ENCODE measurements at regions not wholly inside any gene's neighbourhood (a gene's known extent, or its start where the extent isn't known, plus 50 kb on each side); places are given as distances from the start of the nearest gene placed in this dataset.

DNA sequence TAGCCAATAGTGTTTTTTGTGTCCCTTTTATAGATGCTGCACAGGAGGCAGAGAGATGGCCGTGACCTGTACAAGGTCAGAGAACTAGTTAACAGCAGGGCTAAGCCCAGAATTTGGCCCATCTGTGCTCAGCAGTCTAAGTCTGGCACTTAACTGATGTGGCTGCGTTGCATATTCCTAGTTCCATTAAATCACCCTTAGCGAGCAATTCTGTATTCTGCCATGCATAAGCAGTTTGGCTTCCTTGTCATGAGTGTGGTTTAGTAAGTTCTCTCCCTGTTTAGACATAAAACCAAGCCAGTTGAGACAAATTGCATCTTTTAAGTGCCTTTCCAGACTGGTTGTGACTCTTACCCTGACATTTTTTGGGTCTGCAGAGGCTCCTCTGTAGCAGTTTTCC lies 230.6 kb upstream of the TENM4 start:
- no peaks in the 10 kb centered on the region for H3K36me3 Mint-ChIP-seq (ENCODE audit: low read depth)
- H3K4me3 Mint-ChIP-seq = no peak overlapping the region
- H3K4me1 Mint-ChIP-seq (ENCODE audit: low read depth) = no peaks in the 10 kb centered on the region
- POLR2A ChIA-PET = no interaction called here
- no peak for TF ChIP-seq CTCF (IDR thresholded peaks at IDR 0.05)
- no peak overlapping the region for H3K27ac Mint-ChIP-seq
- intact Hi-C loops (cut with micrococcal nuclease) = no loop called here
- H3K9me3 Mint-ChIP-seq = peaks cover 3% of the 10 kb centered on the region
- DNase-seq = no peak
- H3K27me3 Mint-ChIP-seq = no peaks in the 10 kb centered on the region
- no peak for ATAC-seq
- CTCF ChIA-PET = no interaction called here

DNA sequence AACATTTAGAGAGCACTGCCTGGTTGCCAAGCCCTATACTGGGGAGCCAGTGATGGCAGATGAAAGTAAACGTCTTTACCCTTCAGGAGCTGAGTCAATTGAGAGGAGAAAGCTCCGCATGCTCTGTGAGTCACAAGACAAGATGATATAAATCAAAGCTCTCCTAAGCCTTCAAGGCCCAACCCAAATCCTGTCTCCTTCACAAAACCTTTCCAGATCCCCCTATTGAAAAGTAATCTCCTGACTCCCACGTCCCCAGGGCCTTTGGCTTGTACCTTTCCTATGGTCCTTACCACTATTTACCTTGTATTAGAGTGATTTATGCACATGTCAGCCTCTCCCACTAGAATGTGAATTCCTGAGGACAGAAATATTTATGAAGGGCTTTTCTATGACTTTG lies 230.1 kb upstream of the TENM4 start:
- TF ChIP-seq CTCF (IDR thresholded peaks at IDR 0.05) = no peak
- intact Hi-C loops (cut with micrococcal nuclease) = no loop called here
- ChIA-PET POLR2A (no interaction called here), CTCF (no interaction called here)
- H3K4me3 Mint-ChIP-seq = no peak overlapping the region
- H3K9me3 Mint-ChIP-seq = peaks cover 3% of the 10 kb centered on the region
- H3K27ac Mint-ChIP-seq = no peak overlapping the region
- H3K27me3 Mint-ChIP-seq = no peaks in the 10 kb centered on the region
- H3K4me1 Mint-ChIP-seq (ENCODE audit: low read depth) = no peaks in the 10 kb centered on the region
- DNase-seq (no peak), ATAC-seq (no peak)
- H3K36me3 Mint-ChIP-seq (ENCODE audit: low read depth) = no peaks in the 10 kb centered on the region

- ChIA-PET POLR2A (no interaction called here), CTCF (no interaction called here)
- Mint-ChIP-seq H3K36me3 (ENCODE audit: low read depth) (no peaks in the 10 kb centered on the region), H3K9me3 (no peaks in the 10 kb centered on the region), H3K27me3 (no peaks in the 10 kb centered on the region), H3K27ac (no peak overlapping the region), H3K4me3 (no peak overlapping the region), H3K4me1 (ENCODE audit: low read depth) (no peaks in the 10 kb centered on the region)
- DNase-seq (no peak), ATAC-seq (no peak)
- intact Hi-C loops (cut with micrococcal nuclease) = no loop called here
- TF ChIP-seq CTCF (IDR thresholded peaks at IDR 0.05) = no peak
Observed at GRCh38 chr11:79668575-79668974, 227.7 kb upstream of the TENM4 start.

GRCh38 chr11:79667380-79667779 lies 226.6 kb upstream of the TENM4 start:
- CTCF ChIA-PET = no interaction called here
- POLR2A ChIA-PET = no interaction called here
- intact Hi-C loops (cut with micrococcal nuclease) = no loop called here
- H3K9me3 Mint-ChIP-seq = no peaks in the 10 kb centered on the region
- no peak for TF ChIP-seq CTCF (IDR thresholded peaks at IDR 0.05)
- H3K4me3 Mint-ChIP-seq = no peak overlapping the region
- DNase-seq = no peak
- H3K4me1 Mint-ChIP-seq (ENCODE audit: low read depth) = no peaks in the 10 kb centered on the region
- no peak for ATAC-seq
- H3K27ac Mint-ChIP-seq = no peak overlapping the region
- no peaks in the 10 kb centered on the region for H3K27me3 Mint-ChIP-seq
- no peaks in the 10 kb centered on the region for H3K36me3 Mint-ChIP-seq (ENCODE audit: low read depth)

GRCh38 chr11:79663017-79663416 lies 222.2 kb upstream of the TENM4 start:
- Mint-ChIP-seq H3K36me3 (ENCODE audit: low read depth) (no peaks in the 10 kb centered on the region), H3K9me3 (no peaks in the 10 kb centered on the region), H3K27ac (no peak overlapping the region), H3K27me3 (no peaks in the 10 kb centered on the region), H3K4me3 (no peak overlapping the region), H3K4me1 (ENCODE audit: low read depth) (no peaks in the 10 kb centered on the region)
- no peak for TF ChIP-seq CTCF (IDR thresholded peaks at IDR 0.05)
- ChIA-PET POLR2A (no interaction called here), CTCF (no interaction called here)
- DNase-seq (no peak), ATAC-seq (no peak)
- intact Hi-C loops (cut with micrococcal nuclease) = no loop called here
